HepG2 (cell line): ENCODE measurements at regions not wholly inside any gene's neighbourhood (a gene's known extent, or its start where the extent isn't known, plus 50 kb on each side); places are given as distances from the start of the nearest gene placed in this dataset.

Source experiments
- ATAC-seq: fragments of 200-7000 bp; cut with Tn5 transposase; 3 replicates; pipeline ENCODE4 v1.9.1; 2020; ENCODE audit warnings: mild to moderate bottlenecking, moderate library complexity
- BruUV-seq: library from RNA; stranded (reverse); fragments of 400-500 nt; replicated peaks from 2 replicates; lab custom pipeline; 2021; lab: Mats Ljungman, UMichigan
- CTCF ChIA-PET: fragments of 300-600 bp; formaldehyde crosslinking; extraction: SDS; loops from one replicate; lab custom pipeline; 2021; ENCODE audit warnings: low total read pairs, inconsistent platforms, low intra/inter-chr PET ratio; lab: Yijun Ruan, JAX
- POLR2A ChIA-PET: fragments of 350-600 bp; sonication (Branson Sonifier 250); formaldehyde crosslinking; loops from one replicate; lab custom pipeline; 2020; ENCODE audit warnings: antibody characterized with exemption, inconsistent platforms; lab: Yijun Ruan, JAX
- DNase-seq: peaks from one replicate; pipeline ENCODE4 v3.0.0-alpha.2; 2015; ENCODE audit warnings: low spot score
- FAIRE-seq: peaks from 3 replicates; lab custom pipeline; 2011; peaks lifted over from hg19 to GRCh38; lab: Jason Lieb, UNC
- H2AFZ ChIP-seq: one replicate; pipeline ENCODE4 v1.6.1; 2011; ENCODE audit warnings: low read length, inconsistent platforms
- H3K27ac ChIP-seq: fragments of 300-600 bp; 3 replicates; pipeline ENCODE4 v1.8.0; 2011; ENCODE audit warnings: mixed run types, mild to moderate bottlenecking, mixed read lengths, low read length, inconsistent platforms; ENCODE audit not compliant: insufficient read depth; ENCODE audit errors: extremely low read length
- H3K27me3 ChIP-seq, 2 experiments: fragments of 200-600 bp in 1 of 2; 2 replicates in 1 of 2; 3 replicates in 1 of 2; pipeline versions ENCODE4 v1.6.0 to v1.8.0; 2011; ENCODE audit warnings: low read length in 2 of 2, mild to moderate bottlenecking in 2 of 2, moderate library complexity in 2 of 2, inconsistent platforms in 1 of 2; ENCODE audit not compliant: insufficient read depth in 2 of 2, control insufficient read depth in 1 of 2
- H3K36me3 ChIP-seq, 2 experiments: fragments of 200-600 bp in 1 of 2; replicated peaks in 1 of 2; 2 replicates in 1 of 2; 3 replicates in 1 of 2; pipeline versions ENCODE4 v1.5.1 to v1.8.0; 2011; ENCODE audit warnings: low read length in 2 of 2, inconsistent platforms in 1 of 2; ENCODE audit not compliant: insufficient read depth in 2 of 2, control insufficient read depth in 1 of 2
- H3K4me1 ChIP-seq: 2 replicates; pipeline ENCODE4 v1.5.1; 2012; ENCODE audit warnings: low read length, inconsistent platforms; ENCODE audit not compliant: insufficient read depth
- H3K4me2 ChIP-seq: 2 replicates; pipeline ENCODE4 v1.6.0; 2011; ENCODE audit warnings: low read depth, low read length, inconsistent platforms
- H3K4me3 ChIP-seq, 3 experiments: fragments of 200-600 bp in 1 of 3; sonication (generic), shearing (Covaris generic) in 1 of 3; replicated peaks in 1 of 3; 2 replicates each; pipeline ENCODE4 v1.5.1; 2011 to 2016; ENCODE audit warnings: low read length in 3 of 3, inconsistent platforms in 2 of 3, low read depth in 2 of 3, mild to moderate bottlenecking in 2 of 3, control low read depth in 1 of 3, mixed read lengths in 1 of 3; ENCODE audit not compliant: insufficient read depth in 1 of 3
- H3K79me2 ChIP-seq: one replicate; pipeline ENCODE4 v1.6.1; 2011; ENCODE audit warnings: low read length, inconsistent platforms; ENCODE audit not compliant: insufficient read depth
- H3K9ac ChIP-seq: 2 replicates; pipeline ENCODE4 v1.6.0; 2011; ENCODE audit warnings: mild to moderate bottlenecking, low read depth, low read length, inconsistent platforms; ENCODE audit not compliant: insufficient read depth
- H3K9me3 ChIP-seq: 2 replicates; pipeline ENCODE4 v1.5.1; 2012; ENCODE audit warnings: mild to moderate bottlenecking, low read length
- H4K20me1 ChIP-seq: 2 replicates; pipeline ENCODE4 v1.6.0; 2011; ENCODE audit warnings: inconsistent platforms, mild to moderate bottlenecking, low read length, moderate library complexity; ENCODE audit not compliant: insufficient read depth
- ADNP ChIP-seq: sonication (generic); formaldehyde crosslinking; IDR thresholded peaks from 2 replicates; pipeline ENCODE4 v1.4.0; 2020; ENCODE audit warnings: missing genetic modification reagents
- BATF2 ChIP-seq: sonication (generic); formaldehyde crosslinking; IDR thresholded peaks from 2 replicates; pipeline ENCODE4 v1.8.0; 2022; ENCODE audit warnings: mild to moderate bottlenecking, missing genetic modification reagents, moderate library complexity
- CBFB ChIP-seq: sonication (generic); formaldehyde crosslinking; IDR thresholded peaks from 2 replicates; pipeline ENCODE4 v1.4.0; 2020; ENCODE audit warnings: missing genetic modification reagents
- CSRNP2 ChIP-seq: sonication (generic); formaldehyde crosslinking; conservative IDR thresholded peaks from 2 replicates; pipeline ENCODE4 v1.8.0; 2022; ENCODE audit warnings: low read depth, missing genetic modification reagents
- CTCF ChIP-seq: sonication (generic); formaldehyde crosslinking; IDR thresholded peaks from 2 replicates; pipeline ENCODE4 v1.5.0; 2020; ENCODE audit warnings: mild to moderate bottlenecking, missing genetic modification reagents, moderate library complexity
- E2F1 ChIP-seq: sonication (generic); formaldehyde crosslinking; IDR thresholded peaks from 2 replicates; pipeline ENCODE4 v1.5.0; 2020; ENCODE audit warnings: missing genetic modification reagents
- EEA1 ChIP-seq: sonication (generic); formaldehyde crosslinking; IDR thresholded peaks from 2 replicates; pipeline ENCODE4 v1.5.1; 2020; ENCODE audit warnings: mild to moderate bottlenecking, missing genetic modification reagents, borderline replicate concordance
- GRHL1 ChIP-seq: sonication (generic); formaldehyde crosslinking; conservative IDR thresholded peaks from 2 replicates; pipeline ENCODE4 v1.8.0; 2022; ENCODE audit warnings: missing genetic modification reagents
- KDM1A ChIP-seq: IDR thresholded peaks from 2 replicates; pipeline ENCODE4 v1.6.1; 2016; ENCODE audit warnings: missing compliant biosample characterization
- SRSF1 ChIP-seq: fragments of 200-400 bp; formaldehyde crosslinking; optimal IDR thresholded peaks from 2 replicates; pipeline ENCODE3; 2017; ENCODE audit warnings: mild to moderate bottlenecking, low read depth, low read length, moderate library complexity
- WIZ ChIP-seq: sonication (generic); formaldehyde crosslinking; IDR thresholded peaks from 2 replicates; pipeline ENCODE4 v1.5.1; 2020; ENCODE audit warnings: mild to moderate bottlenecking, missing genetic modification reagents
- ZFP36L2 ChIP-seq: sonication (generic); formaldehyde crosslinking; IDR thresholded peaks from 2 replicates; pipeline ENCODE4 v1.4.0; 2020; ENCODE audit warnings: missing genetic modification reagents
- ZNF740 ChIP-seq: sonication (generic); formaldehyde crosslinking; IDR thresholded peaks from 2 replicates; pipeline ENCODE4 v1.4.0; 2020; ENCODE audit warnings: missing genetic modification reagents
- WGBS: methylation state at CpG from one replicate; pipeline ENCODE4 v1.1.6; 2017; ENCODE audit warnings: low lambda C conversion rate; 5-methylcytosine and 5-hydroxymethylcytosine counted together
- in situ Hi-C: cut with HindIII; loops from 2 replicates; pipeline ENCODE4 v1.10.0; 2017; ENCODE audit warnings: low pct_unique_long_range_greater_than_20kb; ENCODE audit not compliant: extremely low pct_ligation_motif_present
- intact Hi-C: fragments of 100-400 bp; cut with micrococcal nuclease; formaldehyde crosslinking; loops from one replicate; pipeline ENCODE4 v1.10.0; 2022; ENCODE audit not compliant: unreplicated experiment

- TF ChIP-seq CSRNP2 (CRISPR knock-in tag) (no peak), SRSF1 (no peak), WIZ (CRISPR knock-in tag) (no peak), CTCF (CRISPR knock-in tag) (no peak)
- TF ChIP-seq, all 625 proteins: peak for 0
Measured at GRCh38 chr1:222904451-222904850, 89.6 kb downstream of the DISP1 start (continued).

- H3K9me3 ChIP-seq: no peaks in the 10 kb centered on the region
- ChIA-PET POLR2A (no interaction called here), CTCF (no interaction called here)
- in situ Hi-C loops (no loop called here), intact Hi-C loops (no loop called here)
- no peak overlapping the region for H3K9ac ChIP-seq
- no peaks in the 10 kb centered on the region for H3K4me1 ChIP-seq
- no peaks in the 10 kb centered on the region for H4K20me1 ChIP-seq
- H3K27me3 ChIP-seq: no peaks in the 10 kb centered on the region
- no peak overlapping the region for H3K4me3 ChIP-seq
- no TSS peak for BruUV-seq
- ATAC-seq (no peak), FAIRE-seq (no peak), DNase-seq (no peak)
- no peaks in the 10 kb centered on the region for H3K79me2 ChIP-seq
- WGBS: 92% methylated on average over 3 of the region's 3 CpGs
- no peak overlapping the region for H3K4me2 ChIP-seq
- no peak overlapping the region for H2AFZ ChIP-seq
- no peaks in the 10 kb centered on the region for H3K36me3 ChIP-seq
- H3K27ac ChIP-seq: no peak overlapping the region
- no peak for TF ChIP-seq EEA1 (CRISPR knock-in tag)
- TF ChIP-seq KDM1A (CRISPR knock-in tag): no peak
- no peak for TF ChIP-seq BATF2 (CRISPR knock-in tag)
- TF ChIP-seq GRHL1 (CRISPR knock-in tag): no peak
- no peak for TF ChIP-seq ZFP36L2 (CRISPR knock-in tag)
- no peak for TF ChIP-seq ZNF740
- no peak for TF ChIP-seq ADNP (CRISPR knock-in tag)
- TF ChIP-seq CBFB (CRISPR knock-in tag): no peak
- TF ChIP-seq E2F1 (CRISPR knock-in tag): no peak
Measured at GRCh38 chr1:222905151-222905550, 90.3 kb downstream of the DISP1 start.
